HEK293 (cell line): ENCODE measurements at regions not wholly inside any gene's neighbourhood (a gene's known extent, or its start where the extent isn't known, plus 50 kb on each side); places are given as distances from the start of the nearest gene placed in this dataset.

Experiments
- CTCF ChIA-PET: fragments of 350-600 bp; formaldehyde crosslinking; extraction: SDS; loops from one replicate; lab custom pipeline; 2021; ENCODE audit warnings: antibody characterized with exemption; lab: Yijun Ruan, JAX
- POLR2A ChIA-PET: fragments of 300-600 bp; formaldehyde crosslinking; extraction: SDS; loops from one replicate; lab custom pipeline; 2020; ENCODE audit warnings: antibody characterized with exemption, inconsistent platforms; lab: Yijun Ruan, JAX
- H3K27ac ChIP-seq: fragments of 200-500 bp; sonication (Bioruptor generic); 2 replicates; pipeline ENCODE4 v1.5.1; 2014; ENCODE audit warnings: low read depth, low read length, control low read depth, inconsistent platforms; ENCODE audit errors: extremely low read depth
- H3K36me3 ChIP-seq, 2 experiments: fragments of 200-500 bp in 1 of 2; sonication (Bioruptor generic) in 1 of 2; 1 replicate in 1 of 2; 2 replicates in 1 of 2; pipeline ENCODE4 v1.5.1; 2014 to 2017; ENCODE audit warnings: inconsistent platforms in 2 of 2, low read length in 2 of 2; ENCODE audit not compliant: control insufficient read depth in 2 of 2, insufficient read depth in 1 of 2
- H3K4me1 ChIP-seq: fragments of 200-500 bp; sonication (Bioruptor generic); 2 replicates; pipeline ENCODE4 v1.5.1; 2014; ENCODE audit warnings: mild to moderate bottlenecking, low read length, inconsistent platforms; ENCODE audit not compliant: control insufficient read depth, insufficient read depth
- H3K4me3 ChIP-seq: 2 replicates; pipeline ENCODE4 v1.5.1; 2011; ENCODE audit warnings: low read depth, mild to moderate bottlenecking, control low read depth, low read length, moderate library complexity
- H3K9me3 ChIP-seq: fragments of 200-500 bp; sonication (Bioruptor generic); 2 replicates; pipeline ENCODE4 v1.5.1; 2014; ENCODE audit warnings: low read depth, low read length, inconsistent platforms; ENCODE audit not compliant: control insufficient read depth, insufficient read depth
- KLF1 ChIP-seq: fragments of 450-650 bp; formaldehyde crosslinking; IDR thresholded peaks from 2 replicates; pipeline ENCODE4 v1.5.1; 2016; ENCODE audit warnings: missing biosample characterization, missing genetic modification characterization
- MYNN ChIP-seq: fragments of 450-650 bp; formaldehyde crosslinking; IDR thresholded peaks from 2 replicates; pipeline ENCODE4 v1.5.1; 2016; ENCODE audit warnings: missing biosample characterization, missing genetic modification characterization, borderline replicate concordance
- OVOL3 ChIP-seq: fragments of 450-650 bp; formaldehyde crosslinking; IDR thresholded peaks from 2 replicates; pipeline ENCODE4 v1.5.1; 2016; ENCODE audit warnings: missing biosample characterization, missing genetic modification characterization
- SALL2 ChIP-seq: fragments of 450-650 bp; formaldehyde crosslinking; IDR thresholded peaks from 2 replicates; pipeline ENCODE4 v1.5.0; 2017; ENCODE audit warnings: missing biosample characterization, mild to moderate bottlenecking, missing genetic modification characterization, borderline replicate concordance
- SP2 ChIP-seq: fragments of 450-650 bp; formaldehyde crosslinking; IDR thresholded peaks from 2 replicates; pipeline ENCODE4 v1.5.1; 2016; ENCODE audit warnings: missing biosample characterization, missing genetic modification characterization
- TRIM28 ChIP-seq: IDR thresholded peaks from 2 replicates; pipeline ENCODE4 v1.6.1; 2011; ENCODE audit warnings: low read length, control low read depth, borderline replicate concordance
- ZBTB17 ChIP-seq: fragments of 450-650 bp; formaldehyde crosslinking; IDR thresholded peaks from 2 replicates; pipeline ENCODE4 v1.5.1; 2016; ENCODE audit warnings: missing biosample characterization, missing genetic modification characterization
- ZNF10 ChIP-seq: fragments of 450-650 bp; formaldehyde crosslinking; IDR thresholded peaks from 2 replicates; pipeline ENCODE4 v1.5.1; 2017; ENCODE audit warnings: missing biosample characterization, missing genetic modification characterization
- ZNF157 ChIP-seq: fragments of 450-650 bp; formaldehyde crosslinking; IDR thresholded peaks from 2 replicates; pipeline ENCODE4 v1.5.1; 2016; ENCODE audit warnings: missing biosample characterization, missing genetic modification characterization
- ZNF184 ChIP-seq: fragments of 450-650 bp; IDR thresholded peaks from 2 replicates; pipeline ENCODE4 v1.5.1; 2018; ENCODE audit warnings: missing biosample characterization, mild to moderate bottlenecking, missing genetic modification characterization
- ZNF221 ChIP-seq: fragments of 450-650 bp; formaldehyde crosslinking; IDR thresholded peaks from 2 replicates; pipeline ENCODE4 v1.5.1; 2017; ENCODE audit warnings: missing biosample characterization, missing genetic modification characterization, borderline replicate concordance
- ZNF37A ChIP-seq: fragments of 450-650 bp; IDR thresholded peaks from 2 replicates; pipeline ENCODE4 v1.5.1; 2018; ENCODE audit warnings: missing biosample characterization, missing genetic modification characterization
- ZNF426 ChIP-seq: fragments of 450-650 bp; formaldehyde crosslinking; IDR thresholded peaks from 2 replicates; pipeline ENCODE4 v1.5.1; 2017; ENCODE audit warnings: missing biosample characterization, missing genetic modification characterization, mild to moderate bottlenecking, inconsistent platforms, moderate library complexity
- ZNF571 ChIP-seq: fragments of 450-650 bp; formaldehyde crosslinking; IDR thresholded peaks from 2 replicates; pipeline ENCODE4 v1.5.0; 2017; ENCODE audit warnings: missing biosample characterization, missing genetic modification characterization
- ZNF621 ChIP-seq: fragments of 450-650 bp; formaldehyde crosslinking; IDR thresholded peaks from 2 replicates; pipeline ENCODE4 v1.5.1; 2017; ENCODE audit warnings: missing biosample characterization, missing genetic modification characterization
- ZNF707 ChIP-seq: fragments of 450-650 bp; formaldehyde crosslinking; IDR thresholded peaks from 2 replicates; pipeline ENCODE4 v1.5.1; 2016; ENCODE audit warnings: missing biosample characterization, missing genetic modification characterization
- ZNF76 ChIP-seq: fragments of 450-650 bp; formaldehyde crosslinking; IDR thresholded peaks from 2 replicates; pipeline ENCODE4; 2016; ENCODE audit warnings: low read depth, missing biosample characterization, missing genetic modification characterization, borderline replicate concordance
- TF ChIP-seq, protein P1 (sequence below): fragments of 450-650 bp; formaldehyde crosslinking; IDR thresholded peaks from 2 replicates; pipeline ENCODE4 v1.5.1; 2016; ENCODE audit warnings: missing biosample characterization, missing genetic modification characterization
- TF ChIP-seq, protein P2 (sequence below): fragments of 450-650 bp; formaldehyde crosslinking; conservative IDR thresholded peaks from 2 replicates; pipeline ENCODE4 v1.5.1; 2016; ENCODE audit warnings: low read depth, missing biosample characterization, missing genetic modification characterization
- TF ChIP-seq, protein P3 (sequence below): fragments of 450-650 bp; formaldehyde crosslinking; IDR thresholded peaks from 2 replicates; pipeline ENCODE4 v1.5.1; 2016; ENCODE audit warnings: missing biosample characterization, missing genetic modification characterization
- TF ChIP-seq, protein P4 (sequence below): fragments of 450-650 bp; formaldehyde crosslinking; IDR thresholded peaks from 2 replicates; pipeline ENCODE4 v1.5.1; 2016; ENCODE audit warnings: missing biosample characterization, missing genetic modification characterization
- TF ChIP-seq, protein P5 (sequence below): fragments of 450-650 bp; formaldehyde crosslinking; IDR thresholded peaks from 2 replicates; pipeline ENCODE4 v1.5.1; 2016; ENCODE audit warnings: missing biosample characterization, missing genetic modification characterization, low read depth
- TF ChIP-seq, protein P6 (sequence below): fragments of 450-650 bp; formaldehyde crosslinking; IDR thresholded peaks from 2 replicates; pipeline ENCODE4 v1.5.1; 2016; ENCODE audit warnings: missing biosample characterization, missing genetic modification characterization

DNA sequence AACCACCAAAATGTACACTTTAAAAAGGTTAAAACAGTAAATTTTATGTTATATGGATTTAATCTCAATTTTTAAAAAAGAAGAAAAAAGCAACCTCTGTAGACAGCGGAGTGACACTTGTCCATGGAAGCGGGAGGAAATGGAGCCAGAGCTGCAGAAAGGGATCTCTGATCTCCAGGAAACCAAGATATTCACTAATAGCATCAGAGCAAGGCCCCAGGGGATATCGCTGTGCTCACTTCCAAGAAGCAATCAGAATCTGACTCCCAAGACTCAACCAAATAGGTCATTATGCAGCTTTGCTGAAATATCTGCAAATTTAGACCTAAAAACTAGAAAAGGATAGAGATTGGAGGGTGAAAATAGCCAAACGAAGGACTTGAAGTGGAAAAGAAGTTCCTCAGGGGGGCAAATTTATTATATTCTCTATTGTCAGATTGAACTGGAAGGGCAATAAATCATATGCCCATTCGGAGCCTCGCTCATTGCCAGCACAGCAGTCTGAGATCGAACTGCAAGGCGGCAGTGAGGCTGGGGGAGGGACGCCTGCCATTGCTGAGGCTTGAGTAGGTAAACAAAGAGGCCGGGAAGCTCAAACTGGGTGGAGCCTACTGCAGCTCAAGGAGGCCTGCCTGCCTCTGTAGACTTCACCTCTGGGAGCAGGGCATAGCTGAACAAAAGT is 62.0 kb upstream of the ATP2C1 start:
- Histone ChIP-seq H3K9me3 (no peaks in the 10 kb centered on the region), H3K27ac (no peak overlapping the region), H3K4me3 (no peak overlapping the region), H3K36me3 (no peaks in the 10 kb centered on the region), H3K4me1 (no peaks in the 10 kb centered on the region)
- POLR2A ChIA-PET: no interaction called here
- CTCF ChIA-PET: interaction anchor here (1.0 kb wide), 1 partner anchor 71 kb away, joined by 3 read pairs; no protein-coding TSS in a partner anchor
- TF ChIP-seq ZNF157 (tag by site-specific recombination) (no peak), SALL2 (tag by site-specific recombination) (no peak), ZNF10 (tag by site-specific recombination) (no peak), TRIM28 (peak; percentile 33; the same call in 1 of the 2 replicates), ZBTB17 (tag by site-specific recombination) (peak; percentile 64; the same call in 1 of the 2 replicates), KLF1 (no peak), ZNF184 (no peak), ZNF426 (tag by site-specific recombination) (no peak), ZNF571 (tag by site-specific recombination) (no peak), ZNF221 (no peak), OVOL3 (tag by site-specific recombination) (no peak), ZNF621 (no peak), ZNF37A (tag by site-specific recombination) (no peak), ZNF76 (tag by site-specific recombination) (no peak), SP2 (tag by site-specific recombination) (peak; percentile 13; the same call in 1 of the 2 replicates), MYNN (tag by site-specific recombination) (no peak), ZNF707 (tag by site-specific recombination) (no peak)
- TF ChIP-seq, protein P1, sequence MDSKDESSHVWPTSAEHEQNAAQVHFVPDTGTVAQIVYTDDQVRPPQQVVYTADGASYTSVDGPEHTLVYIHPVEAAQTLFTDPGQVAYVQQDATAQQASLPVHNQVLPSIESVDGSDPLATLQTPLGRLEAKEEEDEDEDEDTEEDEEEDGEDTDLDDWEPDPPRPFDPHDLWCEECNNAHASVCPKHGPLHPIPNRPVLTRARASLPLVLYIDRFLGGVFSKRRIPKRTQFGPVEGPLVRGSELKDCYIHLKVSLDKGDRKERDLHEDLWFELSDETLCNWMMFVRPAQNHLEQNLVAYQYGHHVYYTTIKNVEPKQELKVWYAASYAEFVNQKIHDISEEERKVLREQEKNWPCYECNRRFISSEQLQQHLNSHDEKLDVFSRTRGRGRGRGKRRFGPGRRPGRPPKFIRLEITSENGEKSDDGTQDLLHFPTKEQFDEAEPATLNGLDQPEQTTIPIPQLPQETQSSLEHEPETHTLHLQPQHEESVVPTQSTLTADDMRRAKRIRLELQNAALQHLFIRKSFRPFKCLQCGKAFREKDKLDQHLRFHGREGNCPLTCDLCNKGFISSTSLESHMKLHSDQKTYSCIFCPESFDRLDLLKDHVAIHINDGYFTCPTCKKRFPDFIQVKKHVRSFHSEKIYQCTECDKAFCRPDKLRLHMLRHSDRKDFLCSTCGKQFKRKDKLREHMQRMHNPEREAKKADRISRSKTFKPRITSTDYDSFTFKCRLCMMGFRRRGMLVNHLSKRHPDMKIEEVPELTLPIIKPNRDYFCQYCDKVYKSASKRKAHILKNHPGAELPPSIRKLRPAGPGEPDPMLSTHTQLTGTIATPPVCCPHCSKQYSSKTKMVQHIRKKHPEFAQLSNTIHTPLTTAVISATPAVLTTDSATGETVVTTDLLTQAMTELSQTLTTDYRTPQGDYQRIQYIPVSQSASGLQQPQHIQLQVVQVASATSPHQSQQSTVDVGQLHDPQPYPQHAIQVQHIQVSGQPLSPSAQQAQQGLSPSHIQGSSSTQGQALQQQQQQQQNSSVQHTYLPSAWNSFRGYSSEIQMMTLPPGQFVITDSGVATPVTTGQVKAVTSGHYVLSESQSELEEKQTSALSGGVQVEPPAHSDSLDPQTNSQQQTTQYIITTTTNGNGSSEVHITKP: peak; percentile 65
- TF ChIP-seq, protein P2, sequence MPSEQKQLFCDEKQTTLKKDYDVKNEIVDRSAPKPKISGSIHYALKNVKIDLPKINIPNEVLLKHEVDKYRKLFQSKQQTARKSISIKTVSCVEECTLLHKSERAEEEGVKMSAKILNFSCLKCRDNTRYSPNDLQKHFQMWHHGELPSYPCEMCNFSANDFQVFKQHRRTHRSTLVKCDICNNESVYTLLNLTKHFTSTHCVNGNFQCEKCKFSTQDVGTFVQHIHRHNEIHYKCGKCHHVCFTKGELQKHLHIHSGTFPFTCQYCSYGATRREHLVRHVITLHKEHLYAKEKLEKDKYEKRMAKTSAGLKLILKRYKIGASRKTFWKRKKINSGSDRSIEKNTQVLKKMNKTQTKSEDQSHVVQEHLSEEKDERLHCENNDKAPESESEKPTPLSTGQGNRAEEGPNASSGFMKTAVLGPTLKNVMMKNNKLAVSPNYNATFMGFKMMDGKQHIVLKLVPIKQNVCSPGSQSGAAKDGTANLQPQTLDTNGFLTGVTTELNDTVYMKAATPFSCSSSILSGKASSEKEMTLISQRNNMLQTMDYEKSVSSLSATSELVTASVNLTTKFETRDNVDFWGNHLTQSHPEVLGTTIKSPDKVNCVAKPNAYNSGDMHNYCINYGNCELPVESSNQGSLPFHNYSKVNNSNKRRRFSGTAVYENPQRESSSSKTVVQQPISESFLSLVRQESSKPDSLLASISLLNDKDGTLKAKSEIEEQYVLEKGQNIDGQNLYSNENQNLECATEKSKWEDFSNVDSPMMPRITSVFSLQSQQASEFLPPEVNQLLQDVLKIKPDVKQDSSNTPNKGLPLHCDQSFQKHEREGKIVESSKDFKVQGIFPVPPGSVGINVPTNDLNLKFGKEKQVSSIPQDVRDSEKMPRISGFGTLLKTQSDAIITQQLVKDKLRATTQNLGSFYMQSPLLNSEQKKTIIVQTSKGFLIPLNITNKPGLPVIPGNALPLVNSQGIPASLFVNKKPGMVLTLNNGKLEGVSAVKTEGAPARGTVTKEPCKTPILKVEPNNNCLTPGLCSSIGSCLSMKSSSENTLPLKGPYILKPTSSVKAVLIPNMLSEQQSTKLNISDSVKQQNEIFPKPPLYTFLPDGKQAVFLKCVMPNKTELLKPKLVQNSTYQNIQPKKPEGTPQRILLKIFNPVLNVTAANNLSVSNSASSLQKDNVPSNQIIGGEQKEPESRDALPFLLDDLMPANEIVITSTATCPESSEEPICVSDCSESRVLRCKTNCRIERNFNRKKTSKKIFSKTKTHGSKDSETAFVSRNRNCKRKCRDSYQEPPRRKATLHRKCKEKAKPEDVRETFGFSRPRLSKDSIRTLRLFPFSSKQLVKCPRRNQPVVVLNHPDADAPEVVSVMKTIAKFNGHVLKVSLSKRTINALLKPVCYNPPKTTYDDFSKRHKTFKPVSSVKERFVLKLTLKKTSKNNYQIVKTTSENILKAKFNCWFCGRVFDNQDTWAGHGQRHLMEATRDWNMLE (tag by site-specific recombination): no peak
- TF ChIP-seq, protein P3, sequence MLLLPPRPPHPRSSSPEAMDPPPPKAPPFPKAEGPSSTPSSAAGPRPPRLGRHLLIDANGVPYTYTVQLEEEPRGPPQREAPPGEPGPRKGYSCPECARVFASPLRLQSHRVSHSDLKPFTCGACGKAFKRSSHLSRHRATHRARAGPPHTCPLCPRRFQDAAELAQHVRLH (tag by site-specific recombination): no peak
- TF ChIP-seq, protein P4, sequence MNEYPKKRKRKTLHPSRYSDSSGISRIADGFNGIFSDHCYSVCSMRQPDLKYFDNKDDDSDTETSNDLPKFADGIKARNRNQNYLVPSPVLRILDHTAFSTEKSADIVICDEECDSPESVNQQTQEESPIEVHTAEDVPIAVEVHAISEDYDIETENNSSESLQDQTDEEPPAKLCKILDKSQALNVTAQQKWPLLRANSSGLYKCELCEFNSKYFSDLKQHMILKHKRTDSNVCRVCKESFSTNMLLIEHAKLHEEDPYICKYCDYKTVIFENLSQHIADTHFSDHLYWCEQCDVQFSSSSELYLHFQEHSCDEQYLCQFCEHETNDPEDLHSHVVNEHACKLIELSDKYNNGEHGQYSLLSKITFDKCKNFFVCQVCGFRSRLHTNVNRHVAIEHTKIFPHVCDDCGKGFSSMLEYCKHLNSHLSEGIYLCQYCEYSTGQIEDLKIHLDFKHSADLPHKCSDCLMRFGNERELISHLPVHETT (tag by site-specific recombination): no peak
- TF ChIP-seq, protein P5, sequence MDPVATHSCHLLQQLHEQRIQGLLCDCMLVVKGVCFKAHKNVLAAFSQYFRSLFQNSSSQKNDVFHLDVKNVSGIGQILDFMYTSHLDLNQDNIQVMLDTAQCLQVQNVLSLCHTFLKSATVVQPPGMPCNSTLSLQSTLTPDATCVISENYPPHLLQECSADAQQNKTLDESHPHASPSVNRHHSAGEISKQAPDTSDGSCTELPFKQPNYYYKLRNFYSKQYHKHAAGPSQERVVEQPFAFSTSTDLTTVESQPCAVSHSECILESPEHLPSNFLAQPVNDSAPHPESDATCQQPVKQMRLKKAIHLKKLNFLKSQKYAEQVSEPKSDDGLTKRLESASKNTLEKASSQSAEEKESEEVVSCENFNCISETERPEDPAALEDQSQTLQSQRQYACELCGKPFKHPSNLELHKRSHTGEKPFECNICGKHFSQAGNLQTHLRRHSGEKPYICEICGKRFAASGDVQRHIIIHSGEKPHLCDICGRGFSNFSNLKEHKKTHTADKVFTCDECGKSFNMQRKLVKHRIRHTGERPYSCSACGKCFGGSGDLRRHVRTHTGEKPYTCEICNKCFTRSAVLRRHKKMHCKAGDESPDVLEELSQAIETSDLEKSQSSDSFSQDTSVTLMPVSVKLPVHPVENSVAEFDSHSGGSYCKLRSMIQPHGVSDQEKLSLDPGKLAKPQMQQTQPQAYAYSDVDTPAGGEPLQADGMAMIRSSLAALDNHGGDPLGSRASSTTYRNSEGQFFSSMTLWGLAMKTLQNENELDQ: no peak
- TF ChIP-seq, protein P6, sequence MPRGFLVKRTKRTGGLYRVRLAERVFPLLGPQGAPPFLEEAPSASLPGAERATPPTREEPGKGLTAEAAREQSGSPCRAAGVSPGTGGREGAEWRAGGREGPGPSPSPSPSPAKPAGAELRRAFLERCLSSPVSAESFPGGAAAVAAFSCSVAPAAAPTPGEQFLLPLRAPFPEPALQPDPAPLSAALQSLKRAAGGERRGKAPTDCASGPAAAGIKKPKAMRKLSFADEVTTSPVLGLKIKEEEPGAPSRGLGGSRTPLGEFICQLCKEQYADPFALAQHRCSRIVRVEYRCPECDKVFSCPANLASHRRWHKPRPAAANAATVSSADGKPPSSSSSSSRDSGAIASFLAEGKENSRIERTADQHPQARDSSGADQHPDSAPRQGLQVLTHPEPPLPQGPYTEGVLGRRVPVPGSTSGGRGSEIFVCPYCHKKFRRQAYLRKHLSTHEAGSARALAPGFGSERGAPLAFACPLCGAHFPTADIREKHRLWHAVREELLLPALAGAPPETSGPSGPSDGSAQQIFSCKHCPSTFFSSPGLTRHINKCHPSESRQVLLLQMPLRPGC (tag by site-specific recombination): no peak
